C4-2B (cell line): ENCODE measurements at regions not wholly inside any gene's neighbourhood (a gene's known extent, or its start where the extent isn't known, plus 50 kb on each side); places are given as distances from the start of the nearest gene placed in this dataset.

Source experiments
- H3K27ac ChIP-seq: fragments of 450-650 bp; 2 replicates; pipeline ENCODE4 v1.5.1; 2017
- CTCF ChIP-seq: fragments of 450-650 bp; conservative IDR thresholded peaks from 2 replicates; pipeline ENCODE4 v1.5.1; 2017; ENCODE audit warnings: mild to moderate bottlenecking
- ZFX ChIP-seq: fragments of 450-650 bp; IDR thresholded peaks from 2 replicates; pipeline ENCODE4 v1.6.1; 2017

GRCh38 chr6:166826264-166826663 lies 130.1 kb downstream of the RNASET2 start:
- TF ChIP-seq CTCF (no peak), ZFX (no peak)

GRCh38 chr6:166825553-166826145 lies 130.7 kb downstream of the RNASET2 start:
- TF ChIP-seq CTCF = no peak
- no peak for TF ChIP-seq ZFX
- H3K27ac ChIP-seq = no peak overlapping the region

More at GRCh38 chr6:166826264-166826663, 130.1 kb downstream of the RNASET2 start:
- no peak overlapping the region for H3K27ac ChIP-seq

GRCh38 chr6:166824880-166825250 lies 131.5 kb downstream of the RNASET2 start:
- TF ChIP-seq ZFX (no peak), CTCF (no peak)
- no peak overlapping the region for H3K27ac ChIP-seq

GRCh38 chr6:166824146-166824879 lies 132.0 kb downstream of the RNASET2 start:
- H3K27ac ChIP-seq = no peak overlapping the region
- no peak for TF ChIP-seq CTCF
- no peak for TF ChIP-seq ZFX

GRCh38 chr6:166822609-166823008 lies 133.7 kb downstream of the RNASET2 start:
- TF ChIP-seq ZFX = no peak
- no peak for TF ChIP-seq CTCF

GRCh38 chr6:166820483-166820882 lies 135.9 kb downstream of the RNASET2 start:
- H3K27ac ChIP-seq = no peak overlapping the region
- TF ChIP-seq CTCF (no peak), ZFX (no peak)

More at GRCh38 chr6:166822609-166823008, 133.7 kb downstream of the RNASET2 start:
- H3K27ac ChIP-seq = no peak overlapping the region

GRCh38 chr6:166820070-166820469 lies 136.3 kb downstream of the RNASET2 start:
- TF ChIP-seq ZFX = no peak
- no peak for TF ChIP-seq CTCF

More at GRCh38 chr6:166820070-166820469, 136.3 kb downstream of the RNASET2 start:
- no peak overlapping the region for H3K27ac ChIP-seq
